ENCODE measurements at regions not wholly inside any gene's neighbourhood (a gene's known extent, or its start where the extent isn't known, plus 50 kb on each side); places are given as distances from the start of the nearest gene placed in this dataset.

DNA sequence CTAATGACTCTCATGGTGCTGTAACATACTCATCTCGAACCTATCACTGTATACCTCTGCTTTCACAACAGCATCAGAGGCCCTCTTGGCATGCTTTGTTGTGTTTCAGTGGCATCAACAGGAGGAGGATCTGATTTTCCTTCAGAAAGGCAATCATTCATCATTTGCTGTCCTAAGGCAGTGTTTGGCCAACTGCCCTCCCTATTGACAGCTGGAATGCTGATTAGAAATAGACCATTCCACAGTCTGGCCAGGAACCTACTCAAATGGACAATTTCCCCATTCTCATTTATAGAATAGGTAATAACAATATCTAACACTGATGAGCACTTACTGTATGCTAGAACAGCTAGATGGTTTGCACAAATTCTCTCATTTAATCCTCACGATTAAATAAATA is 310.6 kb upstream of the PTBP2 start:
- TF ChIP-seq, protein P1, sequence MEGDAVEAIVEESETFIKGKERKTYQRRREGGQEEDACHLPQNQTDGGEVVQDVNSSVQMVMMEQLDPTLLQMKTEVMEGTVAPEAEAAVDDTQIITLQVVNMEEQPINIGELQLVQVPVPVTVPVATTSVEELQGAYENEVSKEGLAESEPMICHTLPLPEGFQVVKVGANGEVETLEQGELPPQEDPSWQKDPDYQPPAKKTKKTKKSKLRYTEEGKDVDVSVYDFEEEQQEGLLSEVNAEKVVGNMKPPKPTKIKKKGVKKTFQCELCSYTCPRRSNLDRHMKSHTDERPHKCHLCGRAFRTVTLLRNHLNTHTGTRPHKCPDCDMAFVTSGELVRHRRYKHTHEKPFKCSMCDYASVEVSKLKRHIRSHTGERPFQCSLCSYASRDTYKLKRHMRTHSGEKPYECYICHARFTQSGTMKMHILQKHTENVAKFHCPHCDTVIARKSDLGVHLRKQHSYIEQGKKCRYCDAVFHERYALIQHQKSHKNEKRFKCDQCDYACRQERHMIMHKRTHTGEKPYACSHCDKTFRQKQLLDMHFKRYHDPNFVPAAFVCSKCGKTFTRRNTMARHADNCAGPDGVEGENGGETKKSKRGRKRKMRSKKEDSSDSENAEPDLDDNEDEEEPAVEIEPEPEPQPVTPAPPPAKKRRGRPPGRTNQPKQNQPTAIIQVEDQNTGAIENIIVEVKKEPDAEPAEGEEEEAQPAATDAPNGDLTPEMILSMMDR (optimal IDR thresholded peaks at IDR 0.05 in 1 of 3, IDR thresholded peaks at IDR 0.05 in 1 of 3, conservative IDR thresholded peaks at IDR 0.05 in 1 of 3; ENCODE audit: extremely low read depth in 1 of 3, insufficient read depth in 2 of 3, low read length in 3 of 3), result no peak
- TF ChIP-seq EZH2 (IDR thresholded peaks at IDR 0.05; ENCODE audit: low read length), result no peak
- dilution Hi-C loops (cut with MboI; ENCODE audit: extremely low pct_ligation_motif_present, low sequenced_read_pairs), result no loop called here

DNA sequence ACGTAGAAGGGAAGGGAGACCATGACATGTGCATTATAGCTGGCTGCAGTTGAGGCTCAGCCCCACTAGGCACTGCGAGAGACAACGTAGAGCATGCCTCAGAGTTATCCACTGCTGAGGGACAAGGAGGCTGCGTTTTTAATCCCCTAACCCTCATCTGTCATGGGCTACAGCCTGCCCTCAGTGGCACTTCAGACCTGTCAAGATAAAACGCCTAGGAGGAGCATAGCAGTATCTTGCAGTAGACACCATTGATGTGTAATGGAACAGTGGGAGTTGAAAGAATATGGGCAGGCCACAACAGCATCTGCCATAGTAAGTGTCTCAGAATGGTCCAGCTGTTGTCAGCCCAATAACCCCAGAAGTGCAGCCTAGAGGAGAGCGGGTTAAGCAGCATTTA is 307.0 kb upstream of the PTBP2 start:
- no peak overlapping the region for H3K9ac ChIP-seq (ENCODE audit: control insufficient read depth, extremely low read depth, insufficient read depth, low read length)
- DNase-seq (ENCODE audit: low read depth, low spot score), result no peak
- TF ChIP-seq, protein P1 (optimal IDR thresholded peaks at IDR 0.05 in 1 of 3, IDR thresholded peaks at IDR 0.05 in 1 of 3, conservative IDR thresholded peaks at IDR 0.05 in 1 of 3; ENCODE audit: extremely low read depth in 1 of 3, insufficient read depth in 2 of 3, low read length in 3 of 3), result no peak
- no peak for TF ChIP-seq EZH2 (IDR thresholded peaks at IDR 0.05; ENCODE audit: low read length)
- H3K9me1 ChIP-seq (ENCODE audit: control insufficient read depth, extremely low read depth, insufficient read depth, low read length), result no peaks in the 10 kb centered on the region
- no peaks in the 10 kb centered on the region for H4K20me1 ChIP-seq (ENCODE audit: control insufficient read depth, extremely low read depth, insufficient read depth, low read length)
- no peaks in the 10 kb centered on the region for H3K27me3 ChIP-seq (ENCODE audit: control insufficient read depth, extremely low read depth, insufficient read depth, low read length)
- dilution Hi-C loops (cut with MboI; ENCODE audit: extremely low pct_ligation_motif_present, low sequenced_read_pairs), result no loop called here
- H3K9me3 ChIP-seq (ENCODE audit: control insufficient read depth, low read depth, low read length), result no peaks in the 10 kb centered on the region
- no peak overlapping the region for H3K4me3 ChIP-seq (ENCODE audit: control insufficient read depth in 2 of 3, extremely low read depth in 1 of 3, insufficient read depth in 2 of 3, low read depth in 1 of 3, low read length in 3 of 3)
- H3K27ac ChIP-seq (ENCODE audit: control insufficient read depth, insufficient read depth, low read length), result no peak overlapping the region
- H2AFZ ChIP-seq (ENCODE audit: control insufficient read depth, low read length), result no peak overlapping the region
- no peak for FAIRE-seq
- no peaks in the 10 kb centered on the region for H3K36me3 ChIP-seq (ENCODE audit: control insufficient read depth in 2 of 2, extremely low read depth in 1 of 2, insufficient read depth in 2 of 2, low read length in 2 of 2)
- H3K4me1 ChIP-seq (ENCODE audit: control insufficient read depth, extremely low read depth, insufficient read depth, low read length), result peaks cover 24% of the 10 kb centered on the region
- no peak overlapping the region for H3K4me2 ChIP-seq (ENCODE audit: control insufficient read depth, extremely low read depth, insufficient read depth, low read depth, low read length)
- H3K79me2 ChIP-seq (ENCODE audit: control insufficient read depth, insufficient read depth, low read length), result no peaks in the 10 kb centered on the region

More for the DNA sequence above, 310.6 kb upstream of the PTBP2 start:
- Histone ChIP-seq H3K4me2 (ENCODE audit: control insufficient read depth, extremely low read depth, insufficient read depth, low read depth, low read length) (no peak overlapping the region), H3K4me3 (ENCODE audit: control insufficient read depth in 2 of 3, extremely low read depth in 1 of 3, insufficient read depth in 2 of 3, low read depth in 1 of 3, low read length in 3 of 3) (no peak overlapping the region), H4K20me1 (ENCODE audit: control insufficient read depth, extremely low read depth, insufficient read depth, low read length) (no peaks in the 10 kb centered on the region), H3K27ac (ENCODE audit: control insufficient read depth, insufficient read depth, low read length) (no peak overlapping the region), H3K9me3 (ENCODE audit: control insufficient read depth, low read depth, low read length) (no peaks in the 10 kb centered on the region), H3K4me1 (ENCODE audit: control insufficient read depth, extremely low read depth, insufficient read depth, low read length) (peaks cover 9% of the 10 kb centered on the region), H3K36me3 (ENCODE audit: control insufficient read depth in 2 of 2, extremely low read depth in 1 of 2, insufficient read depth in 2 of 2, low read length in 2 of 2) (no peaks in the 10 kb centered on the region), H3K27me3 (ENCODE audit: control insufficient read depth, extremely low read depth, insufficient read depth, low read length) (no peaks in the 10 kb centered on the region), H3K9me1 (ENCODE audit: control insufficient read depth, extremely low read depth, insufficient read depth, low read length) (no peaks in the 10 kb centered on the region), H3K9ac (ENCODE audit: control insufficient read depth, extremely low read depth, insufficient read depth, low read length) (no peak overlapping the region), H3K79me2 (ENCODE audit: control insufficient read depth, insufficient read depth, low read length) (no peaks in the 10 kb centered on the region), H2AFZ (ENCODE audit: control insufficient read depth, low read length) (no peak overlapping the region)
- DNase-seq (ENCODE audit: low read depth, low spot score), result no peak
- FAIRE-seq, result no peak

All from keratinocyte (primary cell).